ENCODE measurements at regions not wholly inside any gene's neighbourhood (a gene's known extent, or its start where the extent isn't known, plus 50 kb on each side); places are given as distances from the start of the nearest gene placed in this dataset.

- DNase-seq: no peak
These were observed 425.3 kb downstream of the SPRY1 start for GRCh38 chr4:123821861-123822260.

GRCh38 chr4:123822353-123822752 lies 425.8 kb downstream of the SPRY1 start:
- no peak for DNase-seq

DNA sequence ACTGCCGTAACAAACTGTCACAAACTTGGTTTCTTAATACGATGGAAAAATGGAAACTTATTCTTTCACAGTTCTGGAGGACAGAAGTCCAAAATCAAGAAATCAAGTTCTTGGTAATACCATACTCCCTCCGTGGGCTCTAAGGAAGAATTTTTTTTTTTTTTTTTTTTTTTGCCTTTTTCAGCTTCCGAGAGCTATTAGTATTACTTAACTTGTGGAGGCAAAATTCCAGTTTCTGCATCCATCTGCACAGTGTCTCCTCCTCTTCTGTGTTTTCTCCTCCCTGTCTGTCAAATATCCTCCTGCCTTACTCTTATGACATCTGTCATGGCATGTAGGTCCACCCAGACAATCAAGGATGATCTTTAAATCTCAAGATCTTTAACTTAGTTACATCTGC lies 426.6 kb downstream of the SPRY1 start:
- no peak for DNase-seq

DNA sequence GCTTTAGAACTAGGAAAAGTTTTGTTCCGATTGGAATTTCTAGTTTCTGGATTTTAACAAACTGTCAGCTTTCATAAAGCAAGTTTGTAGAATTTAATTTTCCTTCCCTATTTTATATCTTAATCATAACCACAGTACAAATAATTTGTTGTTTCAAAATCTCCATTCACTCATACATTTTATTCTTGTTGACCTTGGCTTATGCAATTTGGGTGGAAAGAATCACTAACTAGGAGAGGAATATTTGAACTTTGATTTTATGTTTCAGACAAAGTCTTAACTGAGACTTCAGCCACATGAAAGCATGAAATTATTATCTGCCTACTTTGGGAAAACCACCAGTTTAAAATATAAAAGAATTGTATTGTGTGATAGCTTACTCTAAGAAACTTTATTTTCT lies 427.9 kb downstream of the SPRY1 start:
- no peak for DNase-seq

DNA sequence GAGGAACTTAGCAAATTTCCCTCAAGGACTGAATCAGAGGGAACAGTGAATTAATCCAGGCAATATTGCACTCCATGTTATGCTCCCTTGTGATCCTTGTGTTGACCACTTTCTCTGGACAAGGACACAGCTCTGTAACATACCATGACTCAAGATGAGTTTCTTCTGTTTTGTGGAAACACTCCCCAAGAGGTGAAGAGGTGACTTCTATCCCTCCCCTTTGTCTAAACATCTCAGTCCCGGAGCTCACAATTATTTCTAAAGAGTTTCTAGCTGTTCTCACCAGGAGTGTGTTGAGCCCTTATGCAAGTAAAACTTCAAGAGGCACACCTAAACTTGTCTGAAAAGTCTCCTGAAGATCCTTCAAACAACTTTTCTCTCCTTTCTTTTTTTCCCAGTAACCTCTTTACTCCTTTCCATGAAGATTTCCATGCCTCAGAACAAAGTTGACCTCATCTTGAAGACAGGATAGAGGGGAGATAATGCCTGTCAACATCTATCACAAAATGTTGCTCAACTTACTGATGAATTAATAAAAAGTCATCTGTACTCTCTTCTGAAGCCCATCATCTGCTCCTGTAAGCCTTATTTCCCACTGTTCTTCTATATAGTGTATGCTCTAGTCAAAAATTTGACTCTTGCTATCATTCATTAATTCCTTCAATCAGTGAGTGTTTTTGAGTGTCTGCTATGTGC lies 429.1 kb downstream of the SPRY1 start:
- no peak for DNase-seq

- no peak for DNase-seq
These were observed 430.3 kb downstream of the SPRY1 start for GRCh38 chr4:123826896-123827295.

DNA sequence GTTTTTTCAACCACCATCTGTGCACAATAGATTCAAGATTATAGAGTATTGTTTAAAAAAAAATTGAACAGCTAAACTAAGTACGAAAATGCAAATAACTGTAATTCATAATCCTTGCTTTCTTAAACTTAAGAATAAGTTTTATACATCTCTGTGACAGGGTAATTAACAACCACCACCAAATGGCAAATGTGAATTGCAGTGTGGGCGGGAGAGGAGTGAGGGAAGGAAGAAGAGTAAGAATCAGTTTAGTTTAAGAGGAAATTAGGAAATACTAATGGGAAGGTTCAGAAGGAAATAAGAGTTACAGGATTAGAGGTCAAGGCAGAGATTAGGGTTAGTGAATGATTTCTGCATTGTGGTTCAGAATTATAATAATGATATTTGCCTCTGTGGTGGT lies 430.9 kb downstream of the SPRY1 start:
- DNase-seq: no peak

- no peak for DNase-seq
These were observed 434.3 kb downstream of the SPRY1 start for GRCh38 chr4:123830930-123831329.

DNA sequence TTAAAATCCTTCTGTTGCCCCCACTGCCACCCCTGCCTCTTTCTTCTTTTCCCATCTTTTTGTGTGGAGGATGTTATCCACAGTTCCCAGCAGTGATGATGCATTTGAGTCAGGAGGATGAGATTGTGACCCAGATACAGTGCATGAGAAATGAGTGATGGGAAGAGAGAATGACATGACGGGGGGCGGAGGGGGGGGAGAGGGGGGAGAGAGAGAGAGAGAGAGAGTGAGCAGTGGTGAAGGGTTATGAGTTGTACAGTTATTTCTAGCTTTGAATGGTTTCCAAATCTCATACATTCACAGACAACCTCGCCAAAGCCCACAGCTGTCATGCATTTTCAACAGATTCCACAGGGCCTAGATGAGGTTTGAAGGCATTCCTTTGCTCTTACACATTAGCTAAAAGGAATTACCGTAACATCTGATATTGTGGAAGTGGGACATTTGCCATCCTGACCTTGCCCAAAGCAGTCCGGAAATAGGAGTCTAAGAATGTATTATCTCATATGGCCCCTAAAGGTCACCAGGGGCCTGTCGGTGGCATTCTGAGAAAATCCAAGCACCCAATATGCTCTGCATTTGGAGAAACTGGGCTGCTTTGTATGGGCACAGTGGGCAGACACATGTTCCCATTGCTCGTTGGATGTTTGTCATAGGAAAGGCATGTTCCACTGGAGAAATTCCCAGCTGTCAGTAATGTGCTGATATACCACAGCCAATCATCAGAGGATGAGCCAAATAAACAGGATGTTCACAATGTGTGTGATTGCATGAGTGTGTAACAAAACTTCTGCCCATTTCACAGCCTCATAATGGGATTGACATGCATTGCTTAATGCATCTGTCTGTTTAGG lies 435.8 kb downstream of the SPRY1 start:
- DNase-seq: no peak

GRCh38 chr4:123833171-123833643 lies 436.6 kb downstream of the SPRY1 start:
- no peak for DNase-seq

GRCh38 chr4:123835831-123836590 lies 439.4 kb downstream of the SPRY1 start:
- DNase-seq: no peak

DNA sequence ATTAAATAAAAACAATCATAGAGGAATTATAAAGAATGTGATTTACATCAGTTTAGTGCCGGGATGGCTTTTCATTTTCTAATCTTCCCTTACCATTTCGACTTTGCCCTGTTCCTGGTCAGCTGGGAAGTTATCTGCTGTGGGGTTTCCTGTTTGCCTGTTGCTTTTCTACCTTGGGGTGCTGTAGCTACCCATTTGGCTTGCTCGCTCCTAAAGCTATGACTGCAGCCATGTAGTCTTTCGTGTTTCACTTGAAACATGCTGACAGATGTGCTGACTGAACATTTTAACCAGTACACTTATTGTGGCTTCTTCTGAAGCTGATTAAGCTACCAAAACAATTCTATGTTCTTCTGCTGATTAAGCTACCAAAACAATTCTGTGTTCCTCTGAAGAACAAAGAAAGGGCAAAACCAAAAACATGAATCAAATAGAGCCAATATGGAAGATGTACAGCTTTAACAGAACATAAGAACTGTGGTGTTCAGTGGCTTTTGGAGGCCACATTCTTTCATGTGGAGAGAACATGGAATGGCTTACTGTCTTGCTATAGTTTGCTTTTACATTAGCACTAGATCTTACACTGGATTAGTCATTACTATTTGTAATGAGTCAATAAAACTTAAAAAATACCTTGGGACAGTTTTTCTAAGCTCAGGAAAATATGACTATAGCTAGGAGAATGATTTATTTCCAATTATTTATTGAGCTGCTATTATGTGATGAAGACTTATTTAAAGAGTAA lies 440.4 kb downstream of the SPRY1 start:
- DNase-seq: no peak

DNA sequence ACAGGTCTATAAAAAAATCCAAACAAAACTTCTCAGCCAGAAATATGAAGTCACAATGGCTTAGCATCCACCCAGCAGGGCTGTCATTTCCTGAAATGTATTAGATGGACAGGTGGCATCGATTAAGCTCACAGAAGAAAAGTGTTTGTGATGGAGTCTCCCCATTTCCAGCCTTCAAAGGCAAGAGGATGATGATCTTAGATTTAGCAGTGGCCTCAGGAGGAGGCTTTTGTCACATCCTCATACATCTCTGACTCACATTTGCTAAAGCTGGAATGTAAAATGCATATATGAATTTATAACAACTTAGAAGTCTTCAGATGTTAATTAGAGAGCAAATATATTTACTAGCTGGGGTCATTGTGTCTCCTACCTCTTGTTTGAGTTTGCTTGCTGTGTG lies 441.9 kb downstream of the SPRY1 start:
- DNase-seq: no peak

- DNase-seq: no peak
These were observed 443.6 kb downstream of the SPRY1 start for GRCh38 chr4:123840197-123840596.

DNA sequence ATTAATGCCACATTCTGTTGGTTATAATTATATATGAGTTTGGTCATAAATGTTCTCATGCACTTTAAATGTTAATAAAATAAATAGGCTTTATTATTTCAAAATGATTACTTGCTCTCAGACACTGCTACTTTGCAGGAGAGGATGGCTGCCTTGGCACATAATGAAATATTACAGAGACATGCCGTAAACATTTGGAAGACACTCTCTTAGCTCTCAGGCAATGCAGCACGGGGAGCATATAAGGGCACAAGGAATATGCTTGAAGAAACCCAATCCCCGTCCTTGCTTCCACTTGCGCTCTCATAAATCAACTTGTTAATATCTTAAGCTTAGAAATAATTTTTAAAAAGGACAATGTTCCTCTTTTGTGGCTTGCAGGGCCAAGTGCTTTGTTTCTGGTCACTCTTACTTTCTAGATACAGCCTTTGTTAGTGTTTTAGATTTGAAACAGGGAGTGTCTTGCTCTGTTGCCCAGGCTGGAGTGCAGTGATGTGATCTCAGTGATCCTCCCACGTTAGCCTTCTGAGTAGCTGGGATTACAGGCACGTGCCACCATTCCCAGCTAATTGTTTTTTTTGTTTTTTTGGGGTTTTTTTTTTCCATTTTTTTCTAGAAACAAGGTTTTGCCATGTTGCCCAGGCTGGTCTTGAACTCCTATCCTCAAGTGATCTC lies 445.0 kb downstream of the SPRY1 start:
- no peak for DNase-seq

DNA sequence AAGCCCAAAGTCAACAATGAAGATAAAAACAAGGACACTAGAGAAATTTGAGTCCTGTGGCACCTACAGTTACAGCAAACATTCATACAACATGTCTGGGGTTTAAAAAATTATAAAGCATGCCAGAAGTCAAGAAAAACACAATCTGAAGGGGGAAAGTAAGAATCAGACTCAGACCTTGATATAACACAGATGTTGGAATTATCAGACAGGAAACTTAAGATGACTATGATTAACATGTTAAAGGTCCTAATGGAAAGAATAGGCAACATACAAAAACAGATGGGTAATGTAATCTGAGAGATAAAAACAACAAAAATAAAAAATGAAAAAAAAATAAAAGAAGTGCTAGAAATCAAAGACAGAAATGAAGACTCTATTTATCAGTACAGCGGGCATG lies 446.5 kb downstream of the SPRY1 start:
- no peak for DNase-seq

- no peak for DNase-seq
These were observed 447.8 kb downstream of the SPRY1 start for GRCh38 chr4:123844374-123844773.

GRCh38 chr4:123846092-123846491 lies 449.5 kb downstream of the SPRY1 start:
- no peak for DNase-seq

DNA sequence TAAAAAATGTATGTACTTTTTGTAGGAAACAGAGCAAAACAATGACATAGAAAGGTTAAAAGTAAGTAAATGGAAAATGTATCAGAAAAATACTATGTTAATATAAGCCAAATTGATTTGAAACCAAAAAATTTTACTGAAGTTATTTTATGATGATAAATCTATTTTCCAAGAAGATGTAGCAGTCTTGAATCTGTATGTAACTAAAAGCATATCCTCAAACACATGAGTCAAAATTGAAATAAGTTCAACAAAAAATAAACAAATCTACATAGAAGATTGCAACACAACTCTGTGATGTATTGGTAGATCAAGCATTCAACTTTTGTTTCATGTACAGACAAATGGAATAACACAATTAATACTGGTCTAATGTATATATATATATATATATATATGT lies 450.0 kb downstream of the SPRY1 start:
- no peak for DNase-seq

DNA sequence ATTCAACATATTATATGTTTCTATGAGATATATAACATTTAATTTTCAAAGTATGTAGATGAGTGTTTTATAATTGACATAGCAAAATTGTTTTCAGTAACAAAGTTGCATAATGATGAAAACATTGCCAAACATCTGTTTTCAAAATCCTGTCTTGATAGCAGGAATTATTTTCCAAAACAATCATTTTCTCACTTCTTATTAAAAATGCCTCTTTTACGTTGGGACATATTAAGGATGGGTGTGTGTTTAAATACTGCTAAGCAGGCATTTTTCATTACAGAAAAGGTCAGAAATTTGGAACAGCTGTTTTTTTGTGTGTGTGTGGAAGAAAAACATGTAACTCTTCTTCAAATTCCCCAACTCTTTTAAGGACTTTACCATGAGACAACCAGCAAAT lies 452.0 kb downstream of the SPRY1 start:
- no peak for DNase-seq

GRCh38 chr4:123849495-123849894 lies 452.9 kb downstream of the SPRY1 start:
- DNase-seq: no peak

GRCh38 chr4:123851521-123851920 lies 454.9 kb downstream of the SPRY1 start:
- DNase-seq: no peak
